ENCODE measurements at regions not wholly inside any gene's neighbourhood (a gene's known extent, or its start where the extent isn't known, plus 50 kb on each side); places are given as distances from the start of the nearest gene placed in this dataset.

GRCh38 chr20:6886065-6886729 lies 118.7 kb downstream of the BMP2 start:
- TF ChIP-seq CTCF (IDR thresholded peaks at IDR 0.05) = no peak

GRCh38 chr20:6887966-6888365 lies 120.5 kb downstream of the BMP2 start:
- TF ChIP-seq CTCF (IDR thresholded peaks at IDR 0.05) = no peak

- no peak for TF ChIP-seq CTCF (IDR thresholded peaks at IDR 0.05)
Measured at GRCh38 chr20:6888736-6889395, 121.4 kb downstream of the BMP2 start.

GRCh38 chr20:6892724-6893123 lies 125.2 kb downstream of the BMP2 start:
- TF ChIP-seq CTCF (IDR thresholded peaks at IDR 0.05) = no peak

GRCh38 chr20:6898928-6899327 lies 131.4 kb downstream of the BMP2 start:
- TF ChIP-seq CTCF (IDR thresholded peaks at IDR 0.05) = no peak

GRCh38 chr20:6906871-6907270 lies 139.4 kb downstream of the BMP2 start:
- TF ChIP-seq CTCF (IDR thresholded peaks at IDR 0.05) = no peak

GRCh38 chr20:6908673-6909072 lies 141.2 kb downstream of the BMP2 start:
- no peak for TF ChIP-seq CTCF (IDR thresholded peaks at IDR 0.05)
